ENCODE measurements at regions not wholly inside any gene's neighbourhood (a gene's known extent, or its start where the extent isn't known, plus 50 kb on each side); places are given as distances from the start of the nearest gene placed in this dataset.

GRCh38 chr2:111708476-111709180 is 175.4 kb downstream of the ANAPC1 start:
- DNase-seq (ENCODE audit: low read depth, low spot score), result no peak

- no peak for DNase-seq (ENCODE audit: low read depth, low spot score)
Measured at GRCh38 chr2:111709321-111709720, 174.7 kb downstream of the ANAPC1 start.

- no peak for DNase-seq (ENCODE audit: low read depth, low spot score)
Measured at GRCh38 chr2:111710085-111710484, 173.9 kb downstream of the ANAPC1 start.

GRCh38 chr2:111710613-111711012 is 173.4 kb downstream of the ANAPC1 start:
- no peak for DNase-seq (ENCODE audit: low read depth, low spot score)

- peak; percentile 27 for DNase-seq (ENCODE audit: low read depth, low spot score)
Measured at GRCh38 chr2:111711270-111711669, 172.7 kb downstream of the ANAPC1 start.

- DNase-seq (ENCODE audit: low read depth, low spot score), result no peak
Measured at GRCh38 chr2:111712361-111712760, 171.6 kb downstream of the ANAPC1 start.

- no peak for DNase-seq (ENCODE audit: low read depth, low spot score)
Measured at GRCh38 chr2:111712940-111713515, 171.0 kb downstream of the ANAPC1 start.

- DNase-seq (ENCODE audit: low read depth, low spot score), result no peak
Measured at GRCh38 chr2:111715987-111716904, 167.7 kb downstream of the ANAPC1 start.

- DNase-seq (ENCODE audit: low read depth, low spot score), result peak; percentile 14
Measured at GRCh38 chr2:111716905-111717775, 166.9 kb downstream of the ANAPC1 start.
